T-helper 17 cell (primary cell): ENCODE measurements at regions not wholly inside any gene's neighbourhood (a gene's known extent, or its start where the extent isn't known, plus 50 kb on each side); places are given as distances from the start of the nearest gene placed in this dataset.

Experiments
- ATAC-seq: fragments of 150-1000 bp; cut with Tn5 transposase; 2 replicates; pipeline ENCODE4 v1.10.0; 2021; ENCODE audit warnings: mild to moderate bottlenecking, moderate library complexity
- DNase-seq, 3 donors: peaks; one replicate each; pipeline versions ENCODE4 v3.0.0 to v3.0.0-alpha.2; 2020 to 2021
- H3K9me3 ChIP-seq: one replicate; pipeline ENCODE4 v1.7.0; 2013; ENCODE audit warnings: low read length, mild to moderate bottlenecking; ENCODE audit not compliant: control insufficient read depth, poor library complexity, severe bottlenecking
- H3K27ac Mint-ChIP-seq: one replicate; pipeline ENCODE4 v1.8.0; 2022; ENCODE audit warnings: mild to moderate bottlenecking, moderate library complexity, mixed read lengths
- H3K27me3 Mint-ChIP-seq: one replicate; pipeline ENCODE4 v1.8.0; 2022; ENCODE audit warnings: mixed read lengths
- H3K36me3 Mint-ChIP-seq: one replicate; pipeline ENCODE4 v1.8.0; 2022; ENCODE audit warnings: low read depth, mixed read lengths
- H3K4me1 Mint-ChIP-seq: one replicate; pipeline ENCODE4 v1.8.0; 2022; ENCODE audit warnings: mild to moderate bottlenecking, mixed read lengths
- H3K4me3 Mint-ChIP-seq: one replicate; pipeline ENCODE4 v1.8.0; 2022; ENCODE audit warnings: mild to moderate bottlenecking, moderate library complexity, mixed read lengths

DNA sequence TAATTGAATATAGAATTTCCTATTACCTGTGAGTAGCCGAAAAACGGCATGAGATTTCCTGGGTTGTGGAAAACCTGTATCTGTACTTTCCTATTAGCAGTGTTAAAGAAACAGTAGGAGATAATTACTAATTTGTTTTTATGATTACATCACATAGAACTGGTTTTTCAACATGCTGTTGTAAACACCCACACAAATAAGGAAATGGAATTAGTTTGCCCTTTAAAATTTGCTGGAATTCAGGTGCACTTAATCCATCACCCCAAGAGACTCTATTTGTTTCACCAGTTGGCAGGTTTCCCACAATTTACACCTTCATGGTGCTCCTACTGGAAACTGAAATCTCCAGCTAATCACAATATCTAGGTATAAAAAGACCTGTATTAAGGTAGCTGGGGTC lies 274.1 kb upstream of the SLC8A1 start:
- H3K27me3 Mint-ChIP-seq: no peaks in the 10 kb centered on the region
- H3K9me3 ChIP-seq: no peaks in the 10 kb centered on the region
- H3K4me1 Mint-ChIP-seq: no peaks in the 10 kb centered on the region
- DNase-seq: no peak
- no peaks in the 10 kb centered on the region for H3K36me3 Mint-ChIP-seq
- no peak overlapping the region for H3K4me3 Mint-ChIP-seq
- ATAC-seq: no peak
- H3K27ac Mint-ChIP-seq: no peak overlapping the region

DNA sequence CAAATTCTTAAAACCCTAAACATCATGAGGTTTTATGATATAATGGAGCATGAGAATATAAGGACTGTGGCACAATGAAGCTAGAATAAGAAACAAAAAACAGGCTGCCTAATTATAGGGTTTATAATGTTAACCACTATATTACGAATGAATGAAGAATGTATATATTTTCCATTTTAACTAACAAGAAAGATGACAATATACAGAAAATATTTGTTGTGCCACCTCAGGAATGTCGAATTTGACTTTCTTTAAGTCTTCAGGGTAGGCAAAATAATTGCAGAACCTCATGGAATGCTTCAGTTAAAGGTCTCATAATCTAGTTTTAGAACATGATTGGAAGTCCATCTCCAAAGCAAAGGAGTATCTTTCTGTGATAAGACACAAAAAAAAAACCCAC lies 282.9 kb upstream of the SLC8A1 start:
- Mint-ChIP-seq H3K4me1 (no peaks in the 10 kb centered on the region), H3K27ac (no peak overlapping the region), H3K36me3 (no peaks in the 10 kb centered on the region), H3K4me3 (no peak overlapping the region), H3K27me3 (no peaks in the 10 kb centered on the region)
- DNase-seq (no peak), ATAC-seq (no peak)
- no peaks in the 10 kb centered on the region for H3K9me3 ChIP-seq

DNA sequence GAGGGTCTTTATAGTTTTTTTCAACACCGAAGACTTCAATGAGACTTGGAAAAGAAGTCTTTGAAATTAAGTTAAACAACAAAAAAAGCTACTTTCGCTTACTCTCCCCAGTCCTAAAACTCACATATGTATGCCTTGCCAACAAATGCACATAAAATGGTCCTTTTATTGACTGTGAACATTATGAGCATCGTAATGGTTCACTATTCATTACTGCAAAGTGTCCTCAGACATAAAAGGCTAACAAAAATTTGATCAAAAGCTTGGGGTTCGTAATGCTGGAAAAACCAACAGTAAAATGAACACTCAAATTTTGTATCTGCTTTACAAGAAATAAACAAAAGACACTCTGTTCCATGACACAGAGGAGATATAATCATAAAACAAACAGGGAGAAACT lies 285.3 kb upstream of the SLC8A1 start:
- no peaks in the 10 kb centered on the region for H3K9me3 ChIP-seq
- no peaks in the 10 kb centered on the region for H3K36me3 Mint-ChIP-seq
- ATAC-seq (no peak), DNase-seq (no peak)
- H3K27ac Mint-ChIP-seq: no peak overlapping the region
- no peaks in the 10 kb centered on the region for H3K4me1 Mint-ChIP-seq
- no peaks in the 10 kb centered on the region for H3K27me3 Mint-ChIP-seq
- no peak overlapping the region for H3K4me3 Mint-ChIP-seq

DNA sequence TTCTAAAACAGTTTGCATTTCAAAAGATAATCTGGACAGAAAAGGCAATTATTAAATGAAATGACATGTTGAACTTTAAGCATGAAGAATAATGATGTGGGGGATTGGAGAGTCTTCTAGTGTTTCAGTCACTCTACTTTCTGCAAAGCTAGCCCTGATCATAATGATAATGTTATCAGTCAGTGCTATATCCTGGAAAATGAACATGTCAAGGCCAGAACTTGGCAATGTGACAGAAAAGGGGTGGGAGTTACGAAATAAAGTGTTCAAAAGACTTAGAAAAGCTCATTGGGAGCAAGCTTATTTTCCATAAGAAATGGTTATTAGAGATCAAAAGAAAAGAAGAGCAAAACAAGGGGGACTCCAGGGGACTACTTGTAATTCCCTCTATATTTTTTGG lies 288.5 kb upstream of the SLC8A1 start:
- no peak overlapping the region for H3K27ac Mint-ChIP-seq
- no peaks in the 10 kb centered on the region for H3K36me3 Mint-ChIP-seq
- H3K4me3 Mint-ChIP-seq: no peak overlapping the region
- H3K27me3 Mint-ChIP-seq: no peaks in the 10 kb centered on the region
- no peaks in the 10 kb centered on the region for H3K4me1 Mint-ChIP-seq
- no peak for ATAC-seq
- DNase-seq: no peak
- no peaks in the 10 kb centered on the region for H3K9me3 ChIP-seq

DNA sequence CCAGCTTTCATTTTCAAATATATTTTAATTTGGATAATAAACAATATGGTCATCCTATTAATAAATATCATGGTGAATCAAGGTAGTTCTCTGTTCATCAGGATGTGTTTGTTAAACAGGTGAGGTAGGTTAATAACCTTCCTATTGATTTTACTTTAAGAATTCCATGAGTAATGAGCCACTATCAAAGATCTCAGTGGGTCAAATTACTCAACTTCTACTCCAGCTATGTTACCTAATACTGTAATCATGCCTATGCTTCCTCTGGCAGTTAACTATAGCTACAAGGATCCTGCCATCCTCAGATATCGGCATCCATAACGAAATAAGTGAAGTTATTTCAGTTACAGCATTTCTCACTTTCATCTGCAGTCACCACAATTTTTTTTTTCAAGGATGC lies 289.6 kb upstream of the SLC8A1 start:
- no peaks in the 10 kb centered on the region for H3K4me1 Mint-ChIP-seq
- H3K36me3 Mint-ChIP-seq: no peaks in the 10 kb centered on the region
- DNase-seq (no peak), ATAC-seq (no peak)
- no peaks in the 10 kb centered on the region for H3K9me3 ChIP-seq
- no peak overlapping the region for H3K27ac Mint-ChIP-seq
- no peak overlapping the region for H3K4me3 Mint-ChIP-seq
- no peaks in the 10 kb centered on the region for H3K27me3 Mint-ChIP-seq

DNA sequence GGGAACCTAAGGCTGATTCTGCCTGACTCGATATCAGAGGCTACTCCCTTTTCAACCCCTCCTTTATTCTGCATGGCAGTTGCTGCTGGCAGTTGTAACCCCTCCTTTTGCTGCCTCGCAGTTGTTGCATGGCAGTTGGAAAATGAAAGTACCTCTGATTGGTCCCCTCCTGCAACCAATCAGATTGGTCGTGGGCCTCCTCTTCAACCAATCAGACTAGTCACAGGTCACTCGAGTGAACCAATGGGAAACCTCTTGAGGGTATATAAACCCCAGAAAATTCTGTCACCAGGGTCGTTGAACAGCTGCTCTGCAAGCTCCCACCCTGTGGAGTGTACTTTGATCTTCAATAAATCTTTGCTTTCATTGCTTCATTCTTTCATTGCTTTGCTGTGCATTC lies 294.3 kb upstream of the SLC8A1 start:
- no peak for ATAC-seq
- no peak overlapping the region for H3K4me3 Mint-ChIP-seq
- no peaks in the 10 kb centered on the region for H3K27me3 Mint-ChIP-seq
- H3K4me1 Mint-ChIP-seq: no peaks in the 10 kb centered on the region
- H3K36me3 Mint-ChIP-seq: no peaks in the 10 kb centered on the region
- no peak overlapping the region for H3K27ac Mint-ChIP-seq
- DNase-seq: no peak
- H3K9me3 ChIP-seq: no peaks in the 10 kb centered on the region

DNA sequence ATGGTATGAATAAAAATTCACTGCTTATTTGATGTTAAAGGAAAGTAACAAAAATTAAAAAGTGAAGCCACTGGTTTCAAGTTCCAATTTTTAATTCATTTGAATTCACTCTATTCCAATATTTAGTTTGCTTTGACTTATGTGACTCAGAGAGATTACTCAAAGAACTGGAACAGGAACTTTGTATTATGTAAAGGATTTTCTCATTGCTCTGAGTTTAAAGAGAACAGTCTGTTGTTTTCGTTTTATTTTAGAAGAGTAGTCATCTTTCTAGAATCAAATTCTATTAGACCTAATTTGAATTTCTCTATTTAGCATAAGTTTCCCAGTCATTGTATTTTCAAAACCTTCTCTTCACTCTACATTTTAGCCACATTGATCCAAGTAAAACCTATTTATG lies 300.1 kb upstream of the SLC8A1 start:
- Mint-ChIP-seq H3K27me3 (no peaks in the 10 kb centered on the region), H3K27ac (no peak overlapping the region), H3K36me3 (no peaks in the 10 kb centered on the region), H3K4me1 (no peaks in the 10 kb centered on the region), H3K4me3 (no peak overlapping the region)
- ATAC-seq (no peak), DNase-seq (no peak)
- no peaks in the 10 kb centered on the region for H3K9me3 ChIP-seq

DNA sequence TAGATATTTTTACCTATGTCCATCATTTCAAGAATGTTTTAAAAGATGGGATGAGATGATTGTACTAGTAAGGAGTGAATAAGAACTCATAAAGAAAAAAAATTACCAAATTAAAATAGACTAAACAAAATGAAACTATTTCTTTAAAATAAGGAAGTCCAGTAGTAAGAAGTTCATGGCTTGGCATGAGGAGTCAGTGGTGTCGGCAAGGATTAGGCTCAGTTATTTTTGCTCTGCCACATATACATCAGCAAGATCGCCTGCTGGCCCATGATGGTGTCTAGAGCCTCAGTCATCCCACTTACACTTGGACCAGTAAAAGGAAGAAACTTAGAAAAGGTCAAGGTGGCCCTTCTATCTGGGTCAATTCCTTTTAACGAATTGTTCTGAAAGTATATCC lies 300.9 kb upstream of the SLC8A1 start:
- H3K27me3 Mint-ChIP-seq: no peaks in the 10 kb centered on the region
- no peak for ATAC-seq
- no peak overlapping the region for H3K4me3 Mint-ChIP-seq
- no peaks in the 10 kb centered on the region for H3K4me1 Mint-ChIP-seq
- no peak overlapping the region for H3K27ac Mint-ChIP-seq
- H3K36me3 Mint-ChIP-seq: no peaks in the 10 kb centered on the region
- no peaks in the 10 kb centered on the region for H3K9me3 ChIP-seq
- DNase-seq: no peak

DNA sequence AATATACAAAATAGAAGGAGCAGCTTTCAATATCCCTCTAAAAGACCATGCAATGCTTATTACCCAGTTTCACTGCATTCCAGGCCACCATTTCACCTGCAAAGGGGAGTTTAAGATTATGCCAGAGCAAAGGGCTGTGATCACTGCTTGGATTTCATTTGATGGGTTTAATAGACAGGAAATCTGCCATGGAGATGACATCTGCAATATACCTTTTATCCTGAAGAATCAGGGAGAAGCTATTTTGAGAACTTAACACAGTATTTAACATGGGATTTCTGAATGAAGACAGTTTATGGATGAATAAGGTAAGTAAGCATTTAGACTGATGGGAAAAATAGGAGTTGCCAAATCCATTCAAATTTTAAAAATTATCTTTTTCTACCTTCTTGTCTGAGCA lies 303.0 kb upstream of the SLC8A1 start:
- ATAC-seq: no peak
- no peaks in the 10 kb centered on the region for H3K9me3 ChIP-seq
- H3K27ac Mint-ChIP-seq: no peak overlapping the region
- no peak for DNase-seq
- H3K36me3 Mint-ChIP-seq: no peaks in the 10 kb centered on the region
- no peak overlapping the region for H3K4me3 Mint-ChIP-seq
- H3K4me1 Mint-ChIP-seq: no peaks in the 10 kb centered on the region
- H3K27me3 Mint-ChIP-seq: no peaks in the 10 kb centered on the region

DNA sequence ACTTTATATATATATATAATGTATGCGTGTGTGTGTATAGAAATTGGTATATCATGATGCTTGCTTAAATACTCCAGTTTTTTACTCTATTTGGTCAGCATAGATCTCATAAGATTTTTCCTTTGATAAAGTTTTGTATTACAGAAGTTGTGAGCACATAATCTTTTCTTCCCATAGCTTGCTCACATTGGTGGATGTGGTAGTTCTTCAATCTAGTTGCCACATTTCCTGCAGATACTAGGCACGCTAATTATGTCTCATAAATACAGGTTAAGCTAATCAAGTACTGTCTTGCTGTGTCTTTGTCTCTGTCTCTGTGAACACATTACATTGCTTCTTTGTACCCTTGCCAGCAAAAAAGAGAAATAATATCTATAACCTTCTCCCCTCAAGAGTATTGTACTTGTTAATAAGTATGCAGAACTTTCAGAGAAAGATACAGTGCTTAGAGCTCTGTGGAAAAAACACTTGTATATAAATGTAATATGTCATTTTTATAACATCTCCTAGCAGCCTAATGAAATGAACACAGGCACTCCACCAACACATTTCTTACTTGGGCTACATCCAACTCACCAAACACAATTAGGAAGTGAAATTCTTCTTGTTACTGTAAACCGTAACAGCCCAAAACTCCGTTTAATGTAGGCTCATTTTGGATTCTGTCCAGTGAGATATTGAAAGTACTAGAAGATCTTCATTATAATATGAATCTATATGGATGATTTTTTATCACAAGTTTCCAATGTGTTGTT lies 306.7 kb upstream of the SLC8A1 start:
- Mint-ChIP-seq H3K4me3 (no peak overlapping the region), H3K4me1 (no peaks in the 10 kb centered on the region), H3K36me3 (no peaks in the 10 kb centered on the region), H3K27ac (no peak overlapping the region), H3K27me3 (no peaks in the 10 kb centered on the region)
- no peak for DNase-seq
- ATAC-seq: no peak
- H3K9me3 ChIP-seq: no peaks in the 10 kb centered on the region

DNA sequence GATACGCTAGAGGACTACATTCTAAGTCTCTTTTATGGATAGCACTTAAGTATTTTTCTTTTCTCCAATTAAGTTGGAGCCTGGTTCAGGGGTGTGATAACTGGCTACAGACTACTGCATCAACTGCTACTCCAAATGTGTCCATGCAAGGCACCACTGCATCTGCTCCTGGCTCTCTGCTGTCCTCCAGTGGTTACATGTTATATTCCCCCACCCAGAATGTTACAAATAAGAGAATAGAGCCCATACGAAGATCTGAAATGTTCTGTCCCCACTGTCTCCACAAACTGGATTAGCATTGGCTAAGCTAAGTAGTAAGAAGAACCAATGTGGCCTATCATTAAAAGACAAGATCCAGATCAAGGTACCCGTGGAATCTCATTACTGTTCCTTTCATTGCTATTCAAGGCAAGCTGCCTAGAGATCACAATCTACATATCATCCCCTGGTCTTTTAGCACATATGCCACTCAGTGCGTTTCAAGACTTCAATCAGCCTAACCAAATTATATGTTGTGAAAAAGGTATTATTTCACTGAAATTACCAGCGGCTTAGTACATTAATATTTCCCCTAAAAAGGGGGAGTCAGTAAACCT lies 308.3 kb upstream of the SLC8A1 start:
- ATAC-seq (no peak), DNase-seq (no peak)
- Mint-ChIP-seq H3K27ac (no peak overlapping the region), H3K4me3 (no peak overlapping the region), H3K36me3 (no peaks in the 10 kb centered on the region), H3K27me3 (no peaks in the 10 kb centered on the region), H3K4me1 (no peaks in the 10 kb centered on the region)
- H3K9me3 ChIP-seq: no peaks in the 10 kb centered on the region

DNA sequence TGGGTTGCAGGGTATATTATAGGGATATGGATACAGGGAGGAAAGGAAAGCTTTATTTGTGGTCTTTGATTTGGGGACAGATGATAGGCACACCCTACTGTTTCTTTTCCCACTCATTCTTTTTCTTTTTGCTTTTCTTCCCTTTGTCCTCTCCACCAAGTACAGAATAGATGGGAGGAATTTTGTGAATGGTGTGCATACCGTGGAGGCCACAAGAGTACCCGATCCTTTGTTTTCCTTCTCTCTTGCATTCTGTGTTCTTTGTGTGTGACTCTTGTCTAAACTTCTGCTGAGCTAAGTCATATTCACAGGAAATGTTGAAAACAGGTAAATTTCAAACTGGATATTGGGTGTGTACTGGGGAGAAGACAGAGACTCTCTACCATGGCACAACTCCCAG lies 321.4 kb upstream of the SLC8A1 start:
- Mint-ChIP-seq H3K4me3 (no peak overlapping the region), H3K27ac (no peak overlapping the region), H3K36me3 (no peaks in the 10 kb centered on the region), H3K27me3 (no peaks in the 10 kb centered on the region), H3K4me1 (no peaks in the 10 kb centered on the region)
- DNase-seq (no peak), ATAC-seq (no peak)
- H3K9me3 ChIP-seq: no peaks in the 10 kb centered on the region

DNA sequence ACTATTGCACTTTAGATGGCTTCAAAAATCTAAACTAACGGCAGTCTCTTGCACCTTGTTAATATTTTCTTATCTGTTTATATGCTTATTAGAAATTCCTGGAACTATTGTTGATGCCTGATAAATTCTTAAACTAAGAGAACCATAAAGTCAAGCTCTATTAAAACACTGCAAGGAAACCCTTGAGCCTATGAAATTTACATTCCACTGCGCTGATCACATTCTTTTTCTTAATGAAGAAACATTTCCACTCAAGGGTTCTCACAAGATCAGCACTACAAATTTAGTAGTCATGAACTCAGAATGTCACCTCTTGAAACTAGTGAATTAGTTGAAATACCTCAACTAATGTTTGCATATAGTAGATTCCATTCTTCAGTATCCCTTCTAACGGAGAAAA lies 331.8 kb upstream of the SLC8A1 start:
- Mint-ChIP-seq H3K4me3 (no peak overlapping the region), H3K27me3 (no peaks in the 10 kb centered on the region), H3K36me3 (no peaks in the 10 kb centered on the region), H3K4me1 (no peaks in the 10 kb centered on the region), H3K27ac (no peak overlapping the region)
- ATAC-seq (no peak), DNase-seq (no peak)
- H3K9me3 ChIP-seq: no peaks in the 10 kb centered on the region

DNA sequence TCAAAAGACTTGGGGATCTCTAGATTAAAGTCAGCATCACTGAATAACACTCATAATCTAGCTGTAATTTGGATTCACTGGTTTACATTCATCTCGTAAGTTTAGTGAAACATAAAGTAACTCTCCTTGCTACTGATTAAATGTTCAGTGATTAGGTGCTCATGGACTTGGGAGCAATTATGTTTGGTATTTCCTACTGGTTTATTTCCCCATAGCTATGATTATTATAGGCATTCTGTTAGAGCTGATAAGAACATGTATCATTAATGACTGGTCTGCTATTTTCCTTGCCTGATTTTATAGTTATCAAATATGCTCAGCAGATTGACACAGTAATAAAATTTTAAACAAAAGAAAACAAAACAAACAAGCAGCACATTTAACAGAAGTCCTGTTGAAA lies 334.7 kb upstream of the SLC8A1 start:
- Mint-ChIP-seq H3K36me3 (no peaks in the 10 kb centered on the region), H3K4me3 (no peak overlapping the region), H3K4me1 (no peaks in the 10 kb centered on the region), H3K27me3 (no peaks in the 10 kb centered on the region), H3K27ac (no peak overlapping the region)
- no peaks in the 10 kb centered on the region for H3K9me3 ChIP-seq
- ATAC-seq (no peak), DNase-seq (no peak)
